Heart left ventricle (tissue), 16 donors: ENCODE measurements at regions not wholly inside any gene's neighbourhood (a gene's known extent, or its start where the extent isn't known, plus 50 kb on each side); places are given as distances from the start of the nearest gene placed in this dataset.

Experiments
- ATAC-seq, 4 donors: fragments of 200-7000 bp; cut with Tn5 transposase; one replicate each; pipeline ENCODE4 v1.9.1; 2020 to 2022; ENCODE audit warnings: moderate library complexity in 4 of 4, mild to moderate bottlenecking in 3 of 4, moderate number of reproducible peaks in 1 of 4
- DNase-seq, 5 donors: peaks; one replicate each; pipeline ENCODE4 v3.0.0-alpha.2; 2020
- H3K27ac ChIP-seq, 12 donors: fragments of 200-600 bp; sonication (generic) in 4 of 12; one replicate each; pipeline versions ENCODE4 v1.5.0 to v1.8.0; 2016 to 2022; ENCODE audit warnings: mild to moderate bottlenecking in 2 of 12
- H3K27me3 ChIP-seq, 9 donors: fragments of 200-600 bp; sonication (generic) in 2 of 9; one replicate each; pipeline versions ENCODE4 v1.5.1 to v1.8.0; 2016 to 2022; ENCODE audit warnings: mild to moderate bottlenecking in 3 of 9
- H3K36me3 ChIP-seq, 9 donors: fragments of 200-600 bp; sonication (generic) in 2 of 9; one replicate each; pipeline versions ENCODE4 v1.5.0 to v1.8.0; 2018 to 2022; ENCODE audit warnings: mild to moderate bottlenecking in 2 of 9
- H3K4me1 ChIP-seq, 12 donors: fragments of 200-600 bp; sonication (generic) in 4 of 12; one replicate each; pipeline versions ENCODE4 v1.5.0 to v1.8.0; 2016 to 2022; ENCODE audit warnings: mild to moderate bottlenecking in 3 of 12
- H3K4me3 ChIP-seq, 12 donors: fragments of 200-600 bp; sonication (generic) in 4 of 12; one replicate each; pipeline versions ENCODE4 v1.5.0 to v1.8.0; 2017 to 2022; ENCODE audit warnings: mild to moderate bottlenecking in 9 of 12, moderate library complexity in 4 of 12
- H3K9me3 ChIP-seq, 12 donors: fragments of 200-600 bp; sonication (generic) in 4 of 12; one replicate each; pipeline versions ENCODE4 v1.5.0 to v1.8.0; 2016 to 2022; ENCODE audit warnings: mild to moderate bottlenecking in 1 of 12
- CTCF ChIP-seq, 12 donors: fragments of 200-600 bp; sonication (generic) in 4 of 12; IDR thresholded peaks; one replicate each; pipeline versions ENCODE4 v1.5.0 to v1.8.0; 2018 to 2022; ENCODE audit warnings: antibody characterized with exemption in 12 of 12, mild to moderate bottlenecking in 5 of 12
- POLR2A ChIP-seq, 2 donors: fragments of 450-650 bp; IDR thresholded peaks; one replicate each; pipeline ENCODE4 v1.6.1; 2017; ENCODE audit warnings: antibody characterized with exemption in 2 of 2, mild to moderate bottlenecking in 2 of 2, moderate library complexity in 2 of 2
- WGBS, 4 donors: extraction: QIAGEN DNeasy Blood & Tissue Kit in 2 of 4; methylation state at CpG; one replicate each; pipeline versions ENCODE4 v1.1.5 to v1.1.7; 2013 to 2018; 5-methylcytosine and 5-hydroxymethylcytosine counted together
- intact Hi-C, 10 donors: fragments of 100-400 bp; cut with DNase I; formaldehyde crosslinking; loops; one replicate each; pipeline versions ENCODE4 v1.11.1 to v1.14.2; 2022
- donor health status: ischemic (EF 13 %, LVEDD 7.1; RV severe dilation, severe dysfunction).
- donor health status: healthy with polysubstance abuse.
- donor health status: DM: no; HTN: yes; CAD: no.
- donor health status: DM: no; HTN: no; CAD: no.
- donor health status: ischemic (EF 25% LVEDD 6.9; RV normal size, moderate dysfunction).
- donor health status: ischemic (EF 25% LVEDD 5.7; RV mildly dilated, moderate dysfunction).
- donor health status: healthy.
- donor health status: DM: yes; HTN: yes; CAD: no.
- donor health status: ischemic (EF 35%, LVEDD 5.7; RV mildly dilated, moderate dysfunction).
- donor health status: nonischemic (EF 11% LVEDD 7.7; RV severe dilation, severe dysfunction).
- donor health status: DM: yes; HTN: yes; CAD: no.
- donor health status: PGD.
- donor health status: ischemic (EF 29% LVEDD 5.4; RV normal size, mild dysfunction).
- donor health status: nonischemic (EF 23%, LVEDD 6.1; RV moderate dilation, normal function).

GRCh38 chr2:5173876-5174535 lies 518.2 kb upstream of the SOX11 start:
- no peak overlapping the region for H3K27ac ChIP-seq
- H3K4me3 ChIP-seq: no peak overlapping the region
- DNase-seq: no peak
- intact Hi-C loops: no loop called here
- peaks cover 0 to 7% (median 0%) of the 10 kb centered on the region in 12 donors for H3K9me3 ChIP-seq
- WGBS, 4 donors: 78 to 95% (median 86%) methylated on average over 2 of the region's 2 CpGs
- no peak for ATAC-seq
- no peak for TF ChIP-seq CTCF (IDR thresholded peaks at IDR 0.05)
- TF ChIP-seq POLR2A (IDR thresholded peaks at IDR 0.05): no peak
- H3K27me3 ChIP-seq: no peaks in the 10 kb centered on the region
- H3K36me3 ChIP-seq: no peaks in the 10 kb centered on the region
- H3K4me1 ChIP-seq: no peaks in the 10 kb centered on the region

- H3K9me3 ChIP-seq: peaks cover 0 to 7% (median 0%) of the 10 kb centered on the region in 12 donors
- H3K4me3 ChIP-seq: no peak overlapping the region
- H3K4me1 ChIP-seq: no peaks in the 10 kb centered on the region
- no peaks in the 10 kb centered on the region for H3K36me3 ChIP-seq
- DNase-seq (no peak), ATAC-seq (no peak)
- intact Hi-C loops: no loop called here
- no peak for TF ChIP-seq POLR2A (IDR thresholded peaks at IDR 0.05)
- TF ChIP-seq CTCF (IDR thresholded peaks at IDR 0.05): no peak
- H3K27ac ChIP-seq: no peak overlapping the region
- no peaks in the 10 kb centered on the region for H3K27me3 ChIP-seq
Observed at GRCh38 chr2:5175231-5175630, 517.0 kb upstream of the SOX11 start.

GRCh38 chr2:5176764-5177163 lies 515.4 kb upstream of the SOX11 start:
- Histone ChIP-seq H3K9me3 (peaks cover 0 to 7% (median 0%) of the 10 kb centered on the region in 12 donors), H3K36me3 (no peaks in the 10 kb centered on the region), H3K27me3 (no peaks in the 10 kb centered on the region), H3K4me1 (no peaks in the 10 kb centered on the region), H3K4me3 (no peak overlapping the region), H3K27ac (no peak overlapping the region)
- DNase-seq: no peak
- 28 to 44% (median 34%) methylated on average over 4 of the region's 4 CpGs for WGBS, 4 donors
- ATAC-seq: no peak
- no peak for TF ChIP-seq CTCF (IDR thresholded peaks at IDR 0.05)
- no peak for TF ChIP-seq POLR2A (IDR thresholded peaks at IDR 0.05)
- intact Hi-C loops: no loop called here

- Histone ChIP-seq H3K4me3 (no peak overlapping the region), H3K27ac (no peak overlapping the region), H3K27me3 (no peaks in the 10 kb centered on the region), H3K4me1 (no peaks in the 10 kb centered on the region), H3K36me3 (no peaks in the 10 kb centered on the region), H3K9me3 (peaks cover 0 to 7% (median 0%) of the 10 kb centered on the region in 12 donors)
- DNase-seq (no peak), ATAC-seq (no peak)
- intact Hi-C loops: no loop called here
- WGBS, 4 donors: 76 to 83% (median 80%) methylated on average over 3 to 5 of the region's 5 CpGs
- TF ChIP-seq CTCF (IDR thresholded peaks at IDR 0.05): no peak
- no peak for TF ChIP-seq POLR2A (IDR thresholded peaks at IDR 0.05)
Observed at GRCh38 chr2:5183031-5183430, 509.2 kb upstream of the SOX11 start.
